ENCODE measurements at regions not wholly inside any gene's neighbourhood (a gene's known extent, or its start where the extent isn't known, plus 50 kb on each side); places are given as distances from the start of the nearest gene placed in this dataset.

GRCh38 chr9:18371621-18372020 is 102.3 kb upstream of the ADAMTSL1 start:
- peaks cover 2% of the 10 kb centered on the region for H3K27me3 Mint-ChIP-seq (ENCODE audit: unreplicated experiment)
- no peak for TF ChIP-seq CTCF (IDR thresholded peaks at IDR 0.05; ENCODE audit: unreplicated experiment)
- no peaks in the 10 kb centered on the region for H3K9me3 Mint-ChIP-seq (ENCODE audit: unreplicated experiment)
- no peak overlapping the region for H3K4me3 Mint-ChIP-seq (ENCODE audit: unreplicated experiment)
- no peaks in the 10 kb centered on the region for H3K36me3 Mint-ChIP-seq (ENCODE audit: low read depth, unreplicated experiment)
- H3K27ac Mint-ChIP-seq (ENCODE audit: unreplicated experiment) = no peak overlapping the region
- DNase-seq (ENCODE audit: low spot score) = no peak
- H3K4me1 Mint-ChIP-seq (ENCODE audit: unreplicated experiment) = no peaks in the 10 kb centered on the region

GRCh38 chr9:18379073-18379811 is 94.7 kb upstream of the ADAMTSL1 start:
- Mint-ChIP-seq H3K27me3 (ENCODE audit: unreplicated experiment) (peaks cover 4% of the 10 kb centered on the region), H3K9me3 (ENCODE audit: unreplicated experiment) (no peaks in the 10 kb centered on the region), H3K36me3 (ENCODE audit: low read depth, unreplicated experiment) (no peaks in the 10 kb centered on the region), H3K27ac (ENCODE audit: unreplicated experiment) (peak overlapping the region; percentile 55), H3K4me3 (ENCODE audit: unreplicated experiment) (no peak overlapping the region), H3K4me1 (ENCODE audit: unreplicated experiment) (peaks cover 17% of the 10 kb centered on the region)
- TF ChIP-seq CTCF (IDR thresholded peaks at IDR 0.05; ENCODE audit: unreplicated experiment) = no peak
- DNase-seq (ENCODE audit: low spot score) = no peak

GRCh38 chr9:18382243-18382642 is 91.7 kb upstream of the ADAMTSL1 start:
- Mint-ChIP-seq H3K27me3 (ENCODE audit: unreplicated experiment) (peaks cover 1% of the 10 kb centered on the region), H3K27ac (ENCODE audit: unreplicated experiment) (no peak overlapping the region), H3K4me3 (ENCODE audit: unreplicated experiment) (no peak overlapping the region), H3K9me3 (ENCODE audit: unreplicated experiment) (no peaks in the 10 kb centered on the region), H3K36me3 (ENCODE audit: low read depth, unreplicated experiment) (no peaks in the 10 kb centered on the region), H3K4me1 (ENCODE audit: unreplicated experiment) (peaks cover 17% of the 10 kb centered on the region)
- TF ChIP-seq CTCF (IDR thresholded peaks at IDR 0.05; ENCODE audit: unreplicated experiment) = no peak
- no peak for DNase-seq (ENCODE audit: low spot score)

GRCh38 chr9:18384066-18384465 is 89.9 kb upstream of the ADAMTSL1 start:
- H3K27me3 Mint-ChIP-seq (ENCODE audit: unreplicated experiment) = no peaks in the 10 kb centered on the region
- H3K4me1 Mint-ChIP-seq (ENCODE audit: unreplicated experiment) = peaks cover 17% of the 10 kb centered on the region
- H3K27ac Mint-ChIP-seq (ENCODE audit: unreplicated experiment) = no peak overlapping the region
- TF ChIP-seq CTCF (IDR thresholded peaks at IDR 0.05; ENCODE audit: unreplicated experiment) = no peak
- H3K36me3 Mint-ChIP-seq (ENCODE audit: low read depth, unreplicated experiment) = no peaks in the 10 kb centered on the region
- DNase-seq (ENCODE audit: low spot score) = no peak
- H3K9me3 Mint-ChIP-seq (ENCODE audit: unreplicated experiment) = no peaks in the 10 kb centered on the region
- no peak overlapping the region for H3K4me3 Mint-ChIP-seq (ENCODE audit: unreplicated experiment)

- DNase-seq (ENCODE audit: low spot score) = no peak
- Mint-ChIP-seq H3K4me3 (ENCODE audit: unreplicated experiment) (no peak overlapping the region), H3K27ac (ENCODE audit: unreplicated experiment) (no peak overlapping the region), H3K4me1 (ENCODE audit: unreplicated experiment) (peaks cover 8% of the 10 kb centered on the region), H3K36me3 (ENCODE audit: low read depth, unreplicated experiment) (no peaks in the 10 kb centered on the region), H3K27me3 (ENCODE audit: unreplicated experiment) (no peaks in the 10 kb centered on the region), H3K9me3 (ENCODE audit: unreplicated experiment) (no peaks in the 10 kb centered on the region)
- no peak for TF ChIP-seq CTCF (IDR thresholded peaks at IDR 0.05; ENCODE audit: unreplicated experiment)
These were observed 88.1 kb upstream of the ADAMTSL1 start for GRCh38 chr9:18385696-18386490.

Measured in endothelial cell (in vitro differentiated cells).